ELF-1 (cell line): ENCODE measurements at regions not wholly inside any gene's neighbourhood (a gene's known extent, or its start where the extent isn't known, plus 50 kb on each side); places are given as distances from the start of the nearest gene placed in this dataset.
A peak's percentile ranks its signal among the peaks of the same experiment; 100 is the strongest.

Experiments used
- DNase-seq: peaks from one replicate; pipeline ENCODE4 v3.0.0-alpha.2; 2016; ENCODE audit warnings: low read depth, low spot score

DNA sequence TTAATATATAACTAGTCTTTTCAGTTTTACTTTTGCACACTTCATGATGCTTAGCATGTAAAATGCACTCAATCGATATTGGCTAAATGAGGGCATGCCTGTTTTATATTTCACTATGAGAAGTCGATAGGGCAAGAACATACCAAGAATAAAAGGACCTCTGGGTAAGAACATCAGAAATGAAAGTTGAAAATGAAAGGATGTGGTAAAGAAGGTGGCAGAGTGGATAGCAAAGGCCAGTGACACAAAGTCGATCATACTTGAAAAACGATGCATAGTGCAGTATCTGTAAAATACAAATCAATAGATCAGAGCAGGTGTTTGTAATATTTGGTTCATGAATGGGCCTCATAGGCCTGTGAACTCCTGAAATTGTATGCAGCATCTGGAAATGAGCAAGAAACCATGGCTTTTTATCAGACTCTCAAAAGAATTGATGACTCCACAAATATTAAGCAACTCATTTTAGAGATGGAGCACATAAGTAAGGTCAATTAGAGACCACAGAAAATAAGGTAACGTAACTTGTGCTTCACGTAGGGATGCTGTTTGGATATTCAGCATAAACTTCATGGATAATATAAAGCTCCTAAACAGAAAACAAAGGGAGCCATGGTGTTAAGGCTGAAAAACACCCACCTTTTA is 653.4 kb downstream of the NYAP2 start:
- DNase-seq: no peak

- no peak for DNase-seq
These were observed 651.3 kb downstream of the NYAP2 start for GRCh38 chr2:226050822-226051221.

- no peak for DNase-seq
These were observed 649.1 kb downstream of the NYAP2 start for GRCh38 chr2:226048611-226049010.

DNA sequence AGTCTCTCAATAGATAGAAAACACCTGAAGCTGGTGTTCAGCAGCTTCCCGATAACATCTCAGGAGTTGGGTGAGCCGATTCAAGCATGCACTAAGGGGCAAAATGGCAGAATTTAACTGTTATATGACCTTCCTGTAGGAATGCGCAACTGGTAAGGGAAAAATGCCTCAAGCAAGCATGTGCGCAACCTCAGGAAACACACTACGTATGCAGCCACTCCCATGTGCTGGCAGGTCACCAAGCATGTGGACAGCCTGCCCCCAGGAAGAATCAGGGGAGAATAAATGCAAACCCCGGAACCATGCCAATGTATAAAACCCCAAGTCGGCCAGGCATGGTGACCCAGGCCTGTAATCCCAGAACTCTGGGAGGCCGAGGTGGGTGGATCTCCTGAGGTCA is 645.6 kb downstream of the NYAP2 start:
- DNase-seq: no peak

- DNase-seq: no peak
These were observed 640.9 kb downstream of the NYAP2 start for GRCh38 chr2:226040344-226040900.

DNA sequence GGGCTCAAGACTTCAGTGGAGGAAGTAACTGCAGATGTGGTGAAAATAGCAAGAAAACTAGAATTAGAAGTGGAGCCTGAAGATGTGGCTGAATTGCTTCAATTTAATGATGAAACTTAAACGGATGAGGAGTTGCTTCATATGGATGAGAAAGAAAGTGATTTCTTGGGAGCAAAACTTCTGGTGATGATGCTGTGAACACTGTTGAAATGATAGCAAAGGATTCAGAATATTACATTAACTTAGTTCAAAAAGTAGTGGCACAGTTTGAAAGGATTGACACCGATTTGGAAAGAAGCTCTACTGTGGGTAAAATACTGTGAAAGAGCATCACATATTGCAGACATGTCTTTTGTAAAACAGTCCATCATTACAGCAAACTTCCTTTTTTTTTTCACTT is 638.0 kb downstream of the NYAP2 start:
- no peak for DNase-seq

GRCh38 chr2:226031647-226032501 is 632.4 kb downstream of the NYAP2 start:
- peak; percentile 5 for DNase-seq

DNA sequence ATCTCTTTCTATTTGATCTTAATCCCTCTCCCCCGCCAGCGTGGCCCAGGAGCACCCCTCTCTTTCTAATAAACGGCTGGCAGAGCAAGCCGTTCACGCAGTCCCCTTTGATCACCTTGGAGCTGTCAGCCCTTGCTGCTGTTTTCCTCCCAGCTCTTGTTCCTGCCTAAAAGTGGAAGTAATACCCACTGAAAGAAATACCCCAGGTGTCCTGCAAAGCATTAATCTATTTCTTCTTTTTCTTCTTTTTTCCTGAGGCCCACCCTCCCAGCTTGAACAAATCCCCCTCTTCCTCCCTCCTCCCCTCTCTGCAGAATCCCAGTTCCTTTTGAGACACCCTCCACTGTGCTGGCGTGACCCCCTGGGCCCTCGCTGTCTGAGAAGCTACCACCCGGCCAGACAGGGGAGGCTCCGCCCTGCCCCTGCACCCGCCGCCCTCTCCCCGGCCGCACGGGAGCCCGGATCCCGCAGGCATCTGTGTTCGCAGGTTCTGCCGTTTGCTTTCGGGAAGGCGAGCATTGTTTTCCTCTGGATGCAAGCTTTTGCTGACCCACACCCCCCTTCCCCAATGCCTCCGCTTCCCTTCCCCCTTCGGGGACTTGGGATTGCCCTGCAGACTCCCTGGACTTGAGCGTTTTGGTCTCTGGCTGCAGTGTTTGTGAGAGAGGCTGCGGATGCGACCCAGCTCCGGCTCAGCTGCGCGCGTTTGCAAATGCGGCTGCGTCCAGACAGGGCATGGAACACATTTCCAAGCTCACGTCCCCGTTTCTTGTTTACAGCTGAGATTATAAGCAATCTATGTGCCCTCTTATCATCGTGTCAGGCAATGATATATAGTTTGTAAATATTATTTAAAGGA is 631.5 kb downstream of the NYAP2 start:
- peak; percentile 89 for DNase-seq

- peak; percentile 2 for DNase-seq
These were observed 630.9 kb downstream of the NYAP2 start for GRCh38 chr2:226030369-226030768.

DNA sequence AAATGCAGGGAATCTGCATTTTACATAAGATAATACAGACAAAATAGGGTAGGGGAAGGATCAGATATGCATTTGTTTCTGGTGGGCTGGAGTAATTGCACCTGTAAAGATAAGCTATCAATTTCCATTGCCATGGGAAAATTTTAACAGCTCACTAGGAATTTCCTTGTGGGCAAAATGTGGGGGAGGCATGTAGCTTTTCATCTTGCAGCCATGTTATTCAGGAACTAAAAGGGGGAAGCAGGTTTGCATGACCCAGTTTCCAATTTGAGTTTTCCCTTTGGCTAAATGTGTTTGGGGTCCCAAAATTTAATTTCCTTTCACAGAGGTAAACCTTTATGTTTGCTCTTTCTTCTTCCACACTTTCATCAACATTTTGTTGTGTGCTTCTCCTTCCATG is 624.4 kb downstream of the NYAP2 start:
- DNase-seq: no peak

- DNase-seq: peak; percentile 33
These were observed 623.9 kb downstream of the NYAP2 start for GRCh38 chr2:226023383-226023782.

DNA sequence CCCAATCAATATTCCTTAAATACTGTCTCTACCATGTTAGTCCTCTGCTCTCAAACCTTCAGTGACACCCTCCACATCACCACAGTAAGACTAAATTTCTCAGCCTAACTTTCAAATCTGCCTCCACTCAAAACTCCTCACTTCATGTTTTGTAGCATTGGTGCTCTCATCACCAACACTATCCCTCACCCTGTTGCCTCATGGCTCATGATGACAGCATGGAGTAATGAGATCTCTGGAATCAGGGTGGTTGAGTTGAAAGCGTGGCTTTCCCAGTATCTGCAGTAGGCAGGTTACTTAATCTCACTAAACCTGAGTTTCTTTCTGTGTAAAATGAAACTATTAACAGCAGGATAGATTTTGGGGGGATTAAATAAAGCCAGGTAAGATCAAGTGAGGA is 621.4 kb downstream of the NYAP2 start:
- DNase-seq: no peak

- DNase-seq: no peak
These were observed 620.7 kb downstream of the NYAP2 start for GRCh38 chr2:226020176-226020575.

DNA sequence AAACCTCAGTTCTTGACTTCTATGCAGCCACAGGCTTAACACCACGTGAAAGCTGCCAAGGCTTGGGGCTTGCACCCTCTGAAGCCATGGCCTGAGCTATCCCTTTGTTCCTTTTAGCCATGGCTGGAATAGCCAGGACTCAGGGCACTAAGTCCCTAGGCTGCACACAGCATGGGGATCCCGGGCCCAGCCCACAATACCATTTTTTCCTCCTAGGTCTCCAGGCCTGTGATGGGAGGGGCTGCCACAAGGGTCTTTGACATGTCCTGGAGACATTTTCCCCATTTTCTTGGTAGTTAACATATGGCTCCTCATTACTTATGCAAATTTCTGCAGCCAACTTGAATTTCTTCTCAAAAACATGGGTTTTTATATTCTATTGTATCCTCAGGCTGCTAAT is 619.1 kb downstream of the NYAP2 start:
- no peak for DNase-seq

DNA sequence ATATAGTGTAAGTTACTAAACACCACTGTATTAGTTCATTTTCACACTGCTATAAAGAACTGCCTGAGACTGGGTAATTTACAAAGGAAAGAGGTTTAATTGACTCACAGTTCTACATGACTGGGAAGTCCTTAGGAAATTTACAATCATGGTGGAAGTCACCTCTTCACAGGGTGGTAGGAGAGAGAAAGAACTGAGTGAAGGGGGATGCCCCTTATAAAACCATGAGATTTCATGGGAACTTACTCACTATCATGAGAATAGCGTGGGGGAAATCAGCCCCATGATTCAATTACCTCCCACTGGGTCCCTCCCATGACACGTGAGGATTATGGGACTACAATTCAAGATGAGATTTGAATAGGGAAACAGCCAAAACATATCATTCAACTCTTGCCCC is 618.0 kb downstream of the NYAP2 start:
- no peak for DNase-seq

- no peak for DNase-seq
These were observed 617.6 kb downstream of the NYAP2 start for GRCh38 chr2:226017107-226017506.

- no peak for DNase-seq
These were observed 612.4 kb downstream of the NYAP2 start for GRCh38 chr2:226011716-226012450.

DNA sequence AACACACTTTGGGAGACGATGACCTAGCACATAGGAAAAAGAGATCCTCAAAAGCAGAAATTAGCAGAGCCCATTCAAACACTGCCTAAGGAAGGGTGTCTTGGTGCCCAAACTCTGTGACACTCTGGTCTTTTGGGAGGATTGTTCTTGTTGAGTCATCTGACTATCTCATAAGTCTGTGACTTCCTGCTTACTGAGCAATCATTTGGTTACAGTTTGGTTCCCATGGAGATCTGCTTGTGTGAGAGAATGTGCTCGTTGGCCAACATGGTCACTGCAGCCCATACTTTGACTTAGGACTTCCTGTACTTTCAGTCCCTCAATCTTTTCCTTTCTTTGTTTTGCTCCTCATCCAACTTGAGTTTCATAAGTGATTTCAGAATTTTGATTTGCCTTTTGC is 602.9 kb downstream of the NYAP2 start:
- DNase-seq: peak; percentile 1

DNA sequence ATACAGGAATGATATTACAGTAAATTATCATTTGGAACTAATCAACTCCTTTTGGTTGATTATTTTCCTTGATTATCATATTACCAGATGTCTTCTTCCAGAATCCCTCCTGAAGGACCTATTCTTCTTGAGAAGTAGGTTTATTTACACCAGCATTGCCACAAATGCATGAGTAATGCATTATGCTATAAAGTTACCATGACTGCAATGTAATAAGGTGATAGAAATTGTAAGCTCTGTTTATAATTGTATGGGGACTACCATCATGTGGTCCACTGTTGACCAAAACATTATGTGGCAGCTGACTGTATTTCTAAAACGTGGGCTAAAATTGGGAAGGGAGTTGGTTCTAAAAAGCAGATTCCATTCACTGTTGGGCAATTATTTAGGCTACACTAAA is 602.2 kb downstream of the NYAP2 start:
- no peak for DNase-seq

DNA sequence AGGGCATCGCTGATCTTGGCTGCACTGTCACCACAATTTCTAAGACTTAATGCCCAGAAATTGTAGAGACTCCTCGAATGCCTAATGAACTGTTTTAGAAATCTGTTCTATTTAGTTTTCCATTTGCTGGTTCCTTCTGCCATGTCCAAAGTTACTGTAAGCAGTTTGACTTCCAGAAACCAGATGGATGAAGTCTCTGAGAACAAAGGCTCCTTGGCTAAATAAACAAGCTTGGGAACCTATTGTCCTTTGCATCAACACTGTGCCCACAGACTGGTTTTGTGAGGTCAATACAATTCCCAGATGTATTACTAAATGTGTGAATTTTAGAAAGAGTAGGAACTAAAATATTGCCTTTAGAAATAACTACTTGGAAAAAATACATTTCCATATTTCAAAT is 600.2 kb downstream of the NYAP2 start:
- DNase-seq: no peak

GRCh38 chr2:225998653-225999052 is 599.1 kb downstream of the NYAP2 start:
- DNase-seq: peak; percentile 2
